Neuronal stem cell (in vitro differentiated cells): ENCODE measurements at regions not wholly inside any gene's neighbourhood (a gene's known extent, or its start where the extent isn't known, plus 50 kb on each side); places are given as distances from the start of the nearest gene placed in this dataset.
A peak's percentile ranks its signal among the peaks of the same experiment; 100 is the strongest.

ENCODE experiments used
- DNase-seq: peaks from one replicate; pipeline ENCODE4 v3.0.0-alpha.2; 2013; ENCODE audit warnings: low spot score
- H2AFZ ChIP-seq: one replicate; pipeline ENCODE4 v1.6.1; 2013; ENCODE audit warnings: mild to moderate bottlenecking, low read length, inconsistent platforms
- H2AK5ac ChIP-seq: 2 replicates; pipeline ENCODE4 v1.6.1; 2013; ENCODE audit warnings: low read depth, mild to moderate bottlenecking, inconsistent platforms, low read length, moderate library complexity, mixed read lengths
- H2BK120ac ChIP-seq: 2 replicates; pipeline ENCODE4 v1.6.1; 2013; ENCODE audit warnings: low read depth, mild to moderate bottlenecking, inconsistent platforms, low read length, moderate library complexity, mixed read lengths
- H2BK12ac ChIP-seq: one replicate; pipeline ENCODE4 v1.6.1; 2013; ENCODE audit warnings: low read length, inconsistent platforms
- H2BK15ac ChIP-seq: 2 replicates; pipeline ENCODE4 v1.6.1; 2013; ENCODE audit warnings: mild to moderate bottlenecking, low read length, inconsistent platforms, mixed read lengths
- H2BK5ac ChIP-seq: one replicate; pipeline ENCODE4 v1.6.1; 2013; ENCODE audit warnings: inconsistent platforms, mild to moderate bottlenecking, low read length, moderate library complexity
- H3K14ac ChIP-seq: one replicate; pipeline ENCODE4 v1.6.1; 2013; ENCODE audit warnings: low read length, inconsistent platforms
- H3K18ac ChIP-seq: 2 replicates; pipeline ENCODE4 v1.6.1; 2013; ENCODE audit warnings: low read length, inconsistent platforms
- H3K23ac ChIP-seq: 2 replicates; pipeline ENCODE4 v1.6.1; 2013; ENCODE audit warnings: low read depth, mild to moderate bottlenecking, mixed read lengths, low read length, inconsistent platforms; ENCODE audit not compliant: poor library complexity
- H3K27ac ChIP-seq: replicated peaks from 3 replicates; pipeline ENCODE4 v1.5.1; 2013; ENCODE audit warnings: low read length, inconsistent platforms
- H3K27me3 ChIP-seq, 3 experiments: 2 replicates each; pipeline ENCODE4 v1.6.1; 2013; ENCODE audit warnings: low read length in 3 of 3, mild to moderate bottlenecking in 2 of 3, inconsistent platforms in 1 of 3, low read depth in 1 of 3, mixed read lengths in 1 of 3, moderate library complexity in 1 of 3; ENCODE audit not compliant: control insufficient read depth in 3 of 3, insufficient read depth in 3 of 3
- H3K36me3 ChIP-seq, 2 donors: replicated peaks in 1 of 2; 2 replicates each; pipeline ENCODE4 v1.6.1; 2013; ENCODE audit warnings: low read length in 2 of 2; ENCODE audit not compliant: control insufficient read depth in 2 of 2, insufficient read depth in 2 of 2
- H3K4ac ChIP-seq: 2 replicates; pipeline ENCODE4 v1.6.1; 2013; ENCODE audit warnings: inconsistent platforms, mild to moderate bottlenecking, low read length, moderate library complexity
- H3K4me1 ChIP-seq, 2 donors: 1 replicate in 1 of 2; 2 replicates in 1 of 2; pipeline ENCODE4 v1.6.1; 2013; ENCODE audit warnings: low read length in 2 of 2, low read depth in 1 of 2; ENCODE audit not compliant: control insufficient read depth in 2 of 2, insufficient read depth in 1 of 2
- H3K4me2 ChIP-seq: one replicate; pipeline ENCODE4 v1.6.1; 2013; ENCODE audit warnings: mild to moderate bottlenecking, low read length, inconsistent platforms; ENCODE audit not compliant: insufficient read depth, poor library complexity, severe bottlenecking
- H3K4me3 ChIP-seq, 2 donors: 2 replicates each; pipeline ENCODE4 v1.5.1; 2013; ENCODE audit warnings: low read length in 2 of 2, mild to moderate bottlenecking in 2 of 2, inconsistent platforms in 1 of 2, moderate library complexity in 1 of 2
- H3K79me1 ChIP-seq: one replicate; pipeline ENCODE4 v1.6.1; 2013; ENCODE audit warnings: low read depth, mild to moderate bottlenecking, inconsistent platforms, low read length, moderate library complexity
- H3K9ac ChIP-seq: one replicate; pipeline ENCODE4 v1.6.1; 2013; ENCODE audit warnings: mild to moderate bottlenecking, low read depth, low read length, inconsistent platforms; ENCODE audit not compliant: poor library complexity
- H3K9me3 ChIP-seq, 2 donors: replicated peaks in 1 of 2; 2 replicates each; pipeline versions ENCODE3 to v1.6.1; 2013; ENCODE audit warnings: low read length in 2 of 2, mild to moderate bottlenecking in 2 of 2, inconsistent platforms in 1 of 2, low read depth in 1 of 2, mixed read lengths in 1 of 2, moderate library complexity in 1 of 2; ENCODE audit not compliant: control insufficient read depth in 2 of 2, insufficient read depth in 1 of 2
- H4K8ac ChIP-seq: one replicate; pipeline ENCODE4 v1.6.1; 2013; ENCODE audit warnings: low read depth, mild to moderate bottlenecking, inconsistent platforms, low read length, moderate library complexity
- H4K91ac ChIP-seq: one replicate; pipeline ENCODE4 v1.6.1; 2013; ENCODE audit warnings: low read length, low read depth, mild to moderate bottlenecking, inconsistent platforms; ENCODE audit not compliant: poor library complexity
- WGBS, 2 donors: extraction: QIAGEN DNeasy Blood & Tissue Kit; methylation state at CpG; one replicate each; pipeline ENCODE4 v1.1.7; 2013; ENCODE audit warnings: missing lambda C conversion rate in 2 of 2, mixed read lengths in 1 of 2; ENCODE audit not compliant: insufficient read length in 2 of 2, insufficient replicate concordance in 1 of 2; ENCODE audit errors: extremely low coverage in 2 of 2; 5-methylcytosine and 5-hydroxymethylcytosine counted together

DNA sequence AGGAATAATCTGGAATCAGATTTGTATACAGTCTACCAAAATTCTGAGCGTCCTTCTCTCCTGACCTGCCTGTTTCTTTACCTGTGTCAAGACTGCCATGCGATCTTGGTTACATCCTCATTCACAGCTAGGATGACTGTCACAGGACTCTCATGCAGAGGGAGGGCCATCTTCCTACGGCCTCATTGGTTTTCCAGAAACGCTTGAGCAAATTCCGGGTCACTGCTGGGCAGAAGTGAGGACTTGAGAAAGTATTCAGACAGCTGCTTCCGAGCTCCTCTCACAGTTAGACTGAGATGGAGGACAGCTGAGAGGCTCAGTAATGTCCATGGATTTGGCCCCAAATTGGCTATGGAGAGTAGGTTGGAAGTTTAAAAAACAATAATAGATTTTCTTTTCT is 94.2 kb downstream of the TFAP2C start:
- Histone ChIP-seq H2BK120ac (no peak overlapping the region), H3K4ac (no peak overlapping the region), H3K36me3 (no peaks in the 10 kb centered on the region), H3K79me1 (no peaks in the 10 kb centered on the region), H3K4me2 (no peak overlapping the region), H4K91ac (no peak overlapping the region), H3K9me3 (no peaks in the 10 kb centered on the region), H2AK5ac (no peak overlapping the region), H4K8ac (no peak overlapping the region), H3K27me3 (no peaks in the 10 kb centered on the region), H3K9ac (no peak overlapping the region), H3K18ac (no peak overlapping the region), H2BK12ac (no peak overlapping the region), H2BK5ac (no peak overlapping the region), H2BK15ac (no peak overlapping the region), H3K27ac (no peak overlapping the region), H3K23ac (no peak overlapping the region), H3K4me3 (no peak overlapping the region), H2AFZ (no peak overlapping the region), H3K14ac (no peak overlapping the region), H3K4me1 (peaks cover 0 to 2% of the 10 kb centered on the region in 2 donors)
- no peak for DNase-seq
- WGBS, 2 donors: no CpG with 5 or more reads among the region's 6 CpGs

GRCh38 chr20:56724241-56724757 is 95.2 kb downstream of the TFAP2C start:
- Histone ChIP-seq H3K18ac (peak overlapping the region; percentile 8), H2BK5ac (no peak overlapping the region), H2BK120ac (no peak overlapping the region), H3K9ac (no peak overlapping the region), H3K27ac (no peak overlapping the region), H2BK15ac (no peak overlapping the region), H4K8ac (no peak overlapping the region), H2BK12ac (no peak overlapping the region), H3K14ac (no peak overlapping the region), H3K4me3 (no peak overlapping the region), H3K23ac (no peak overlapping the region), H3K4me2 (no peak overlapping the region), H4K91ac (no peak overlapping the region), H2AK5ac (no peak overlapping the region), H3K9me3 (no peaks in the 10 kb centered on the region), H2AFZ (no peak overlapping the region), H3K36me3 (no peaks in the 10 kb centered on the region), H3K79me1 (no peaks in the 10 kb centered on the region), H3K4ac (no peak overlapping the region), H3K4me1 (peaks cover 0 to 2% of the 10 kb centered on the region in 2 donors), H3K27me3 (no peaks in the 10 kb centered on the region)
- WGBS, 2 donors: no CpG with 5 or more reads among the region's 5 CpGs
- DNase-seq: no peak

- Histone ChIP-seq H2BK12ac (no peak overlapping the region), H4K91ac (no peak overlapping the region), H3K79me1 (no peaks in the 10 kb centered on the region), H3K27ac (no peak overlapping the region), H3K9me3 (no peaks in the 10 kb centered on the region), H3K4me1 (peaks cover 0 to 2% of the 10 kb centered on the region in 2 donors), H3K4me3 (no peak overlapping the region), H2AK5ac (peak overlapping the region; percentile 19), H2BK120ac (no peak overlapping the region), H3K4me2 (no peak overlapping the region), H2BK15ac (no peak overlapping the region), H3K18ac (no peak overlapping the region), H3K23ac (no peak overlapping the region), H3K4ac (no peak overlapping the region), H2BK5ac (no peak overlapping the region), H3K14ac (no peak overlapping the region), H4K8ac (no peak overlapping the region), H3K27me3 (peaks cover 0 to 2% (median 0%) of the 10 kb centered on the region in 3 experiments), H3K36me3 (no peaks in the 10 kb centered on the region), H3K9ac (no peak overlapping the region), H2AFZ (no peak overlapping the region)
- no peak for DNase-seq
- WGBS, 2 donors: no CpG with 5 or more reads among the region's 8 CpGs
Measured at GRCh38 chr20:56730003-56730402, 100.9 kb downstream of the TFAP2C start.

DNA sequence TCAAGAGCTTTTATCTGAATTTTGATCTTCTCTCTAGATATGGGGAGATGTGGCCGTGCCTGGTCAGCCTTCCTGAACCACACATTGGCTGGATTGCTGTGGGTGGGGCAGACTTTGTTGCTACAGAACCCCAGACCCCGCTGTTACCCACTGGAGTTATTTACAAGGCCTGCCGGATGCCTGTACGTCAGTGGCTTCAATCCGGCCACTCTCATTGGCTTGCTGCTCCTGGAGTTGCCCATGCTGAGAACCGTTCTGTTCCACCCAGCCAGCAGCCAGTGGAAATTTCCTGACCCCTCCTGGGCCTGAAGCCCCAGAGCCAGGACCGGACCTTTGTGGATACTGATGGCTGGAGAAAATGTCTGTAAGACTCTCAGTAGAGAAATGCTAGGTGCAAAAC is 101.9 kb downstream of the TFAP2C start:
- H3K36me3 ChIP-seq: no peaks in the 10 kb centered on the region
- H3K4ac ChIP-seq: no peak overlapping the region
- no peak overlapping the region for H2BK12ac ChIP-seq
- H3K79me1 ChIP-seq: no peaks in the 10 kb centered on the region
- no peak overlapping the region for H2BK5ac ChIP-seq
- no peak overlapping the region for H4K91ac ChIP-seq
- peak overlapping the region; percentile 25 for H3K18ac ChIP-seq
- H3K9ac ChIP-seq: no peak overlapping the region
- no peak overlapping the region for H3K4me3 ChIP-seq
- no peak overlapping the region for H3K27ac ChIP-seq
- no peak overlapping the region for H2AFZ ChIP-seq
- H3K23ac ChIP-seq: no peak overlapping the region
- H2BK120ac ChIP-seq: no peak overlapping the region
- H3K27me3 ChIP-seq: peaks cover 0 to 6% (median 2%) of the 10 kb centered on the region in 3 experiments
- peaks cover 0 to 6% of the 10 kb centered on the region in 2 donors for H3K4me1 ChIP-seq
- no peak overlapping the region for H2AK5ac ChIP-seq
- H2BK15ac ChIP-seq: no peak overlapping the region
- no peaks in the 10 kb centered on the region for H3K9me3 ChIP-seq
- H4K8ac ChIP-seq: no peak overlapping the region
- no peak for DNase-seq
- H3K4me2 ChIP-seq: no peak overlapping the region
- no peak overlapping the region for H3K14ac ChIP-seq
- no CpG with 5 or more reads among the region's 7 CpGs for WGBS, 2 donors
